ENCODE measurements at regions not wholly inside any gene's neighbourhood (a gene's known extent, or its start where the extent isn't known, plus 50 kb on each side); places are given as distances from the start of the nearest gene placed in this dataset.

- TF ChIP-seq CTCF (IDR thresholded peaks at IDR 0.05; ENCODE audit: low read depth, low read length), result no peak
- no peak for TF ChIP-seq EZH2phosphoT487 (IDR thresholded peaks at IDR 0.05; ENCODE audit: low read depth)
Measured at GRCh38 chr4:125225806-125226205, 88.9 kb upstream of the FAT4 start.

Data from OCI-LY3 (cell line).